Adrenal gland (tissue), 9 donors: ENCODE measurements at regions not wholly inside any gene's neighbourhood (a gene's known extent, or its start where the extent isn't known, plus 50 kb on each side); places are given as distances from the start of the nearest gene placed in this dataset.
"Not testable (repeated sequence)": the region's sequence is repeated elsewhere in the genome, so short reads cannot be mapped to it uniquely, and the experiment has no call there.

Source experiments
- DNase-seq, 7 donors: peaks; one replicate each; pipeline ENCODE4 v3.0.0-alpha.2; 2019 to 2020
- H3K27ac ChIP-seq, 5 donors: fragments of 200-600 bp; sonication (generic) in 4 of 5; 1 replicate in 3 of 5; 2 replicates in 2 of 5; pipeline versions ENCODE4 v1.5.1 to v1.8.0; 2016 to 2020; ENCODE audit warnings: mild to moderate bottlenecking in 1 of 5
- H3K27me3 ChIP-seq: fragments of 200-600 bp; 2 replicates; pipeline ENCODE4 v1.8.0; 2021
- H3K36me3 ChIP-seq, 2 donors: fragments of 200-600 bp; replicated peaks in 1 of 2; 1 replicate in 1 of 2; 2 replicates in 1 of 2; pipeline versions ENCODE4 v1.5.1 to v1.8.0; 2018 to 2022
- H3K4me1 ChIP-seq, 2 donors: fragments of 200-600 bp; replicated peaks in 1 of 2; 1 replicate in 1 of 2; 2 replicates in 1 of 2; pipeline versions ENCODE4 v1.5.1 to v1.8.0; 2018 to 2021
- H3K4me3 ChIP-seq, 4 donors: fragments of 200-600 bp; sonication (generic) in 3 of 4; one replicate each; pipeline ENCODE4 v1.5.1; 2016 to 2018
- H3K9me3 ChIP-seq, 3 donors: fragments of 200-600 bp; sonication (generic) in 1 of 3; replicated peaks in 1 of 3; 1 replicate in 2 of 3; 2 replicates in 1 of 3; pipeline versions ENCODE4 v1.5.1 to v1.8.0; 2016 to 2021
- CTCF ChIP-seq, 6 experiments: fragments of 450-650 bp in 4 of 6; fragments of 200-600 bp in 2 of 6; sonication (generic) in 1 of 6; IDR thresholded peaks; 1 replicate in 5 of 6; 2 replicates in 1 of 6; pipeline versions ENCODE4 v1.5.1 to v1.8.0; 2016 to 2021; ENCODE audit warnings: antibody characterized with exemption in 6 of 6, mild to moderate bottlenecking in 2 of 6, moderate library complexity in 1 of 6
- POLR2A ChIP-seq, 2 donors: fragments of 450-650 bp; IDR thresholded peaks; one replicate each; pipeline ENCODE4 v1.6.1; 2017; ENCODE audit warnings: antibody characterized with exemption in 2 of 2, mild to moderate bottlenecking in 2 of 2, moderate library complexity in 1 of 2
- WGBS, 4 donors: extraction: QIAGEN DNeasy Blood & Tissue Kit in 2 of 4; methylation state at CpG; one replicate each; pipeline versions ENCODE4 v1.1.5 to v1.1.7; 2013 to 2017; 5-methylcytosine and 5-hydroxymethylcytosine counted together
- intact Hi-C, 2 donors: fragments of 100-400 bp; cut with DNase I; formaldehyde crosslinking; loops; one replicate each; pipeline versions ENCODE4 v1.14.1 to v1.15.0; 2022 to 2023
- donor health status: healthy with polysubstance abuse.
- donor health status: Bipolar disorder and iron deficiency.
- donor health status: DM: yes; HTN: yes; CAD: no.
- donor health status: DM: no; HTN: no; CAD: no.
- donor health status: DM: no; HTN: no; CAD: no.

- no peaks in the 10 kb centered on the region for H3K9me3 ChIP-seq
- 43 to 69% (median 47%) methylated on average over 2 of the region's 2 CpGs for WGBS, 4 donors
- intact Hi-C loops, result no loop called here
- TF ChIP-seq CTCF (IDR thresholded peaks at IDR 0.05) (no peak), POLR2A (IDR thresholded peaks at IDR 0.05) (no peak)
- no peak overlapping the region for H3K27ac ChIP-seq
- H3K4me3 ChIP-seq, result no peak overlapping the region
- H3K36me3 ChIP-seq, result no peaks in the 10 kb centered on the region
- DNase-seq, result no peak
- H3K27me3 ChIP-seq, result no peaks in the 10 kb centered on the region
- H3K4me1 ChIP-seq, result no peaks in the 10 kb centered on the region
These were observed 55.6 kb upstream of the RBMX start for GRCh38 chrX:136936183-136936549.

GRCh38 chrX:136935533-136936182, 55.1 kb upstream of the RBMX start:
- intact Hi-C loops, H3K27ac ChIP-seq, H3K36me3 ChIP-seq, H3K9me3 ChIP-seq, H3K4me3 ChIP-seq, H3K4me1 ChIP-seq, DNase-seq, H3K27me3 ChIP-seq: not testable (repeated sequence)
- WGBS, 4 donors, result 79 to 83% (median 82%) methylated on average over 9 to 16 of the region's 16 CpGs

- intact Hi-C loops, H3K9me3 ChIP-seq, H3K4me1 ChIP-seq, H3K27ac ChIP-seq, H3K27me3 ChIP-seq, H3K4me3 ChIP-seq, DNase-seq, H3K36me3 ChIP-seq: not testable (repeated sequence)
- WGBS, 4 donors, result 83 to 100% (median 87%) methylated on average over 5 to 8 of the region's 8 CpGs
These were observed 54.1 kb upstream of the RBMX start for GRCh38 chrX:136934652-136935051.

GRCh38 chrX:136933611-136934145, 53.2 kb upstream of the RBMX start:
- H3K36me3 ChIP-seq, result no peaks in the 10 kb centered on the region
- no peak overlapping the region for H3K27ac ChIP-seq
- TF ChIP-seq CTCF (IDR thresholded peaks at IDR 0.05) (no peak), POLR2A (IDR thresholded peaks at IDR 0.05) (no peak)
- WGBS, 4 donors, result 77 to 89% (median 85%) methylated on average over 13 of the region's 13 CpGs
- no peaks in the 10 kb centered on the region for H3K4me1 ChIP-seq
- no peak for DNase-seq
- no peaks in the 10 kb centered on the region for H3K27me3 ChIP-seq
- H3K4me3 ChIP-seq, result no peak overlapping the region
- intact Hi-C loops, result no loop called here
- H3K9me3 ChIP-seq, result no peaks in the 10 kb centered on the region

- Histone ChIP-seq H3K27ac (no peak overlapping the region), H3K4me1 (no peaks in the 10 kb centered on the region), H3K36me3 (no peaks in the 10 kb centered on the region), H3K9me3 (no peaks in the 10 kb centered on the region), H3K27me3 (no peaks in the 10 kb centered on the region), H3K4me3 (no peak overlapping the region)
- intact Hi-C loops, result no loop called here
- no peak for DNase-seq
- WGBS, 4 donors, result 77 to 92% (median 84%) methylated on average over 6 of the region's 6 CpGs
- TF ChIP-seq POLR2A (IDR thresholded peaks at IDR 0.05) (no peak), CTCF (IDR thresholded peaks at IDR 0.05) (no peak)
These were observed 51.1 kb upstream of the RBMX start for GRCh38 chrX:136931661-136932060.
